Activated naive CD4-positive, alpha-beta T cell treated with anti-CD3 and anti-CD28 coated beads, Interleukin-2, amount 50 U/mL, for 16 hours (primary cell): ENCODE measurements at regions not wholly inside any gene's neighbourhood (a gene's known extent, or its start where the extent isn't known, plus 50 kb on each side); places are given as distances from the start of the nearest gene placed in this dataset.

Experiments used
- DNase-seq: peaks from one replicate; pipeline ENCODE4 v3.0.0-alpha.2; 2020

DNA sequence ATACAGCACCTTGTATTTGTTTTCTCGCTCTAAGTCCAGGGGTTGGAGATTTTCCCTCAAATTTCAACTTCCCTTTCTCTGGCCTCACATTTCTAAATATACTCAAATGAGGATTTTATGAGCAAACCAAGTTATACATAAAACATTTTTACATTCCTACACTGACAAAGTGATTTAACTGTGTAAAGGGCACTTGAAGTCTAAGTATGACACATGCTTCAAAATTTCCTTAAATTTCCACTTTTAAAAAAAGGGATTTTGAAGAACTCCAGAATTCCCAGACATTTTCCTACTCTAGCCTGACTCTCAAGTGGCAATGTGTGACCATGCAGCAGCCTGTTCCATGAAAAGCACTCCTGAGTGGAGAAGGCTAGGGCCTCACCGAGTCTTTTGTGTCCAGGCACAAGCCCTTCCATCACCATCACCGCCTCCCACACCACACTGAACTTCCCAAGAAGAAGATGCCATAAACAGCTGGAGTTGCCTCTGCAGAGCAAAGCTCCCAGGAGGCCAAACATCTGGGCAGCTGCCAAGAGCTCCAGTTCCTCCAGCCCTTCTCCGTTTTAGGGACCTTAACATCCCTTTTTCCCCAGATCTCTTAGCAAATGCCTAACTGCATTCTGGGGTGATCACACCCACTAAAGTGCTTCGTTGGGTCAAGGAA, 68.9 kb downstream of the NCR2 start:
- no peak for DNase-seq

- DNase-seq = no peak
Measured at GRCh38 chr6:41405941-41406727, 70.7 kb downstream of the NCR2 start.

DNA sequence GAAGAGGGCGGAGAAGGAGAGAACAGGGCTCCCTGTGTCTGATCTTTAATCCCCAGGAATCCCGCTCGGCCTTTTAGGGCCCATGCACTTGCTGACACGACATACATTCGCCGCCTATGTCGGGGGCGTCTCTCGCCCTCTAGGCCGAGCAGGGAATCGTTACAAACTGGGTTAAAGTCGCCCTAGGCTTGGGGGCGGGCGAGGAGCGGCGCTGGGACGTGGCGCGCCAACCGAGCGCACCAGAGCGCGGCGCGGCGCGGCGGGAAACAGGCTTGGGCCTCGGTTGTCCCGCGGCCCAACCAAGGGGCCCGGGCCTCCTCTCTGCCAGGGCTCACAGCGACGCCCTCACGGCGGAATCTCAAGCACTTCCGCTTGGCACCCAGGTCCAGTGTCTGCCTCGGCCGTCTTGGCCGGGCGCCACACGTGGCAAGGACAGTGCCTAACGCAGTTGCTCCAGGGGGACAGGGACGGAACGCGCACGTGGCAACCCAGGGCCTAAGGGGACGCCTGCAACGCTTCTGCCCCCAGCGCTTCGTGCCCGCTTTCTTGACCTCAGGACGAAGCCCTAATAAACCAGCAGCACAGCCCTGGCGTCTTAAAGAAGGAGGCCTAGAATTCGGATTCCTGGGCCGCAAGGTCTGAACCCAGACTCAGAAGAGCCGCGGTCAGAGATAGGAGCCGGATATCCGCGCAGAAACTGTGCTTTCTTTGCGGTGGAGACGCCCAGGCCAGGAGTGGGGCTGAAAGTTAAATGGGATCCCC, 71.5 kb downstream of the NCR2 start:
- no peak for DNase-seq

DNA sequence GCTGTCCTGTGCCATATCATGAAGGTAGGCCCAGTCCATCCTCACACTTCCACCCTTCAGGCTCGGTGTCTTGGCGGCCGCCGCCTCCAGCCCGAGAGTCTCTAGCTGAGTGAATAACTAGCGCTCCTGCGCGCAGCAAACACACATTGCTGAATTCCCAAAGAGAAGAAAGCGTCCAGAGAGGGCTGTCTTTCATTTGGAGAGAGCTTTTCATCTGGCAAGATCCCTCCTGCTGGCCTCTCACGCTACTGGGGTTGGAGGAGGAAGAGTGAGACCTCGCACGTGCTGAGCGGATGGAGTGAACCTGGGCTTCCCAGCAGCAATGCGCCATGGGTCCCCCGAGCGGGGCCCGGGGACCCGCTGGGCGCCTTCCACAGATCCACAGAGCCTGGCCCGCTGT, 73.2 kb downstream of the NCR2 start:
- no peak for DNase-seq

- no peak for DNase-seq
Measured at GRCh38 chr6:41408982-41409381, 73.6 kb downstream of the NCR2 start.

DNA sequence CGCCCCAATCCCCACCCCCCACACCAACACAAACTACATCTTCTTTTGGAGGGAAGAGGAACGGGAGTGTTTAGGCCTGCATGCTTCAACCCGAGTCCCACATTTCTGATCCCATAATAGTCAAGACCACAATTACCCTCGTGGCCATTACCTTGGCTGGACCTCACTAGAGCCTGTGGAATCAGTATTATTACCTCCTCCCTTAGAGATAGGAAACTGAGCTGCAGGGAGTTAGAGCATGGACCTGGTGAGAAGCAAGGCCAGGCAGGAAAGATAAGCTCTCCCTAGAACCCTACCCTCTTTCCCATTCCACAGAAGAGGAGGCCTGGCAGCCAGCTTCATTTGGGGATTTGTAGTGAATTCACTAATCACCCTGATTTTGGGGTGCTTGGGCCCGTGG, 74.1 kb downstream of the NCR2 start:
- DNase-seq = no peak

DNA sequence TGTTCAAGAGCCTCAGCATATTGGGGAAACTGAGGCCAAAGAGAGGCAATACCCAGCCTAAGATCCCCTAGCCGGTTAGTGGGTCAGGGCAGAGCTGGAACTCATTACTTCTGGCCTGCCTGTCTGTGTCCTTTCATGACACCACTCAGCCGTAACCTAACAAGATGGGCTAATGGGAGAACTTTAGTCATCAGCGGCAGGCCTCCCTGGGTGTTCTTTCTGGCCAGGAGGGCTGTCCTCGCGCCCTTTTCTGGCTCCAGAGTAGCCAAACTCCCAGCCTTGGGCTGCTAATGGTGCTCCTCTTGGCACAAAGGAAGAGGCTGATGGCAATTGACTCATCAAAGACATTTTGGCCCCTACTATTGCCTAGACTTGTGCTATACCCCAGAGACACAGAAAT, 76.6 kb downstream of the NCR2 start:
- no peak for DNase-seq

- no peak for DNase-seq
Measured at GRCh38 chr6:41413250-41413649, 77.8 kb downstream of the NCR2 start.

DNA sequence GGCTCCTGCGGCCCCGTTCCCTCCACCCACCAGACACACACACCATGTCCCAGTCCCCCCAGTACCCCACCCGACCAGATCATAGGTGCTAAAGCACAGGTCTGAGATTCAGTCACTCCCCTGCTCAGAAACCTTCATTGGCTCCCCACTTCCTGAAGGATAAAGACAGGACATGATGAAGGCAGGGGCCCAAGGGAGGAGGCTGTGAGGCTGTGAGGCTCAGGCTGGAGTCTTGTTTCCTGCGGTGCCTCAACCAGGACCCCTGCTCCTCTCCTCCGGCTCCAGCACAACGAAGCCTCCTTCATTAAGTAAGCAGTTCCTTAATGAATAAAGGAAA, 81.1 kb downstream of the NCR2 start:
- no peak for DNase-seq

GRCh38 chr6:41418741-41419140, 83.3 kb downstream of the NCR2 start:
- DNase-seq = no peak

DNA sequence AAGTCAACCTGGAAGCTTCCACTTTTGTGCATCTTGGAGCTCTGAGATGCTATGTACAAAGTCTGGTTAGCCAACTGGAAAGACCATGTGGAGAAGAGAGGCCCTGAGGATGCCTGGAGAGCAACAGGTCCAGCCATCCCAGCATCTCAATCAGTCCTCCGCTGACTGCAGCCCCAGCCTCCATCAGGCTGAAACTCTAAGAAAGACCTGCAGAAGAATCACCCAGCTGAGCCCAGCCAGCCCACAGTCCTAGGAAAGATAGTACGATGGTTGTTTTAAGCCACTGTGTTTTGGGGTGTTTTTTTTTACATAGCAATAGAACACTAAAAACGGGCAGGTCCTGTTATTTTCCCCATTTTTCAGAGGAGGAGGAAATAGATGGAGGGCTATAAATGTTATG, 84.0 kb downstream of the NCR2 start:
- DNase-seq = no peak

- no peak for DNase-seq
Measured at GRCh38 chr6:41420186-41420585, 84.8 kb downstream of the NCR2 start.

DNA sequence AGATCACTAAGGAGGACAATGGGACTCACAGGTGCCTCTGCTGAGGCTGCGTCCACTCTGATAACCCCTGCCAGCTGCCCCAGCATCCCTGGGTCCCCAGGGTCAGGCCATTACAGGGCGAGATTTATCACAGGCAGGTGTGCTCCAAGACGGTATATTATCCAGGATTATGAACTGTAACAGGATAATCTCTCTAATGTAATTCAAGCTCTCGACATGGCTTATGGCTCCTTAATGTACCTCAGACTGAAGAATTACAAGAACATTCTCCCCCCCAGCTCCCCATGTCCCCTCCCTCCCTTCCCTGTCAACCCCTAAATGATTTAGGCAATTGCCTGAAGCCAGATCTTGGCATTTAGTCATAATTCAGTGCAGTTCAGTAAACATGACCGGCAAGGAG, 86.8 kb downstream of the NCR2 start:
- no peak for DNase-seq

GRCh38 chr6:41423002-41423401, 87.6 kb downstream of the NCR2 start:
- DNase-seq = no peak

GRCh38 chr6:41424370-41425058, 89.1 kb downstream of the NCR2 start:
- DNase-seq = peak; percentile 79

DNA sequence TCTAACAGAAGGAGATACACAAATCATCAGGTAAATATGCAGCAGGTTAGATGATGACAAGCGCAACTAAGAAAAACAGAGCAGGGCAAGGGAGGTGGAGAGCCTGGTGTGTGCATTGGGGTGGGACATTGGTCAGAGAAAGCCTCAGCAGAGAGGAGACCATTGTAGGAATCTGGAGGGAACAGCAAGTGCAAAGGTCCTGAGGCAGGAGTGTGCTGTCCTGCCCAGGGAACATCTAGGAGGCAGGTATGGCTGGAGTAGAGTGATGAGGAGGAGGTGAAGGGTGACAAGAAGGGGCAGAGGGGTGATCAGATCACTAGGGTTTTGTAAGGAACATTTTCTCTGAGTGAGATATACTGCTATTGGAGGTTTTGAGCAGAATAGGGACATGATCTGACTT, 90.1 kb downstream of the NCR2 start:
- no peak for DNase-seq

DNA sequence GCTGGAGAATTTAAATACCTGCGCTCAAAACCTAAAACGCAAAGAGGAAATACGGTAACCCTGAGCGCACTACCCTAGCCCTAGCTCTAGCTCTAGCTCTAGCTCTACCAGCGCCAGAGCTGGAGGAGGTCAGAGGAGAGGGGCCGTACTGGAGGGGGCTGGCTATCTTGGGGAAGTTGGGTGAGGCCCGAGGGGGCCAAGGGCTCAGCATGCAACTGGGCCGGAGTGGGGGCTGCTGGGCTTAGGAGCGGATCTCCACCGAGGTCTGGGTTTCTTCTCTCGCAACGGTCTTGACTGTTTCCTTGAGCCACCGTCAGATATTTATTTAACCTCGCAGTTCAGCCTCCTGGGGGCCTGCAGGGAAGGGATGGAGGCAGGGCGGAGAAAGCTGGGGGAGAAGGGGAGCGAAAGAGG, 91.0 kb downstream of the NCR2 start:
- DNase-seq = peak; percentile 21

DNA sequence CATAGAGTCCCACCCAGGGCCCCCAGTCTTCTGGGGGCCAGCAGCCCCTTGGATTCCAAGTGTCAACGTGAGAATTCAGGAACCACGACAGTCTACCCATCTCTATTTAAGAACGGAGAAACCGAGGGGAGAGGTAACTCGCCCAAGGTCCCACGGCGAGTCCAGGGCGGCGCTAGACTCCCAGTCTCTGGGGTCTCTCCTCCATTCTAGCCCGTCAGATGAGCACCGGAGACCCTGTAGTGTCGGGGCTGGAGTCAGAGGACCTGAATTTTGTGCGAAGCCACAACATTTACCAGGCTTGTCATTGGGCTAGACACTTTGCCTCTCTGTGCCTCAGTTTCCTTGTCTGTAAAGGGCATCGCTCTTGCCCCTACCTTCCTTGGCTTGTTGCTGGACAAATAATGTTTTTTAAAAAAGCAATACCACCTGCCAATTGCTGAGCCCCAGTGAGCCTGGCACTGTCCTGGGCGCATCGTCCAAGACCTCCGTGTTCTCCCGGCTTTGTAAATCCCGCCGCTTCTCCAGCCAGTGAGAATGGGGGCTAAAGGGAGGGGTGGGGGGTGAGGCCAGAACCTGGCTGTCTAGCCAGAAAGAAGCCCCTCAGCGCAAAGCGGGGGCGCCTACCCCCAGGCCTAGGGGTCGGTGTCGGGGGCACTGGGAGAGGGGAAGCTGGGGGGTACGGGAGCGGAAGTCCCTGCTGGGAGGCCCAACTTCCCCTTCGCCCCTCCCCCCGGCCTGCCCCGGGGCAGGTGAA, 91.7 kb downstream of the NCR2 start:
- no peak for DNase-seq

GRCh38 chr6:41427642-41428335, 92.4 kb downstream of the NCR2 start:
- peak; percentile 28 for DNase-seq

- DNase-seq = no peak
Measured at GRCh38 chr6:41428336-41428995, 93.1 kb downstream of the NCR2 start.

- peak; percentile 33 for DNase-seq
Measured at GRCh38 chr6:41428996-41429421, 93.6 kb downstream of the NCR2 start.
